ENCODE measurements at regions not wholly inside any gene's neighbourhood (a gene's known extent, or its start where the extent isn't known, plus 50 kb on each side); places are given as distances from the start of the nearest gene placed in this dataset.
"Not testable (repeated sequence)": the region's sequence is repeated elsewhere in the genome, so short reads cannot be mapped to it uniquely, and the experiment has no call there.

- DNase-seq (ENCODE audit: low read depth): no peak
Measured at GRCh38 chr13:58625703-58626389, 994.3 kb downstream of the PCDH17 start.

GRCh38 chr13:58630794-58631193 lies 999.2 kb downstream of the PCDH17 start:
- DNase-seq (ENCODE audit: low read depth): no peak

DNA sequence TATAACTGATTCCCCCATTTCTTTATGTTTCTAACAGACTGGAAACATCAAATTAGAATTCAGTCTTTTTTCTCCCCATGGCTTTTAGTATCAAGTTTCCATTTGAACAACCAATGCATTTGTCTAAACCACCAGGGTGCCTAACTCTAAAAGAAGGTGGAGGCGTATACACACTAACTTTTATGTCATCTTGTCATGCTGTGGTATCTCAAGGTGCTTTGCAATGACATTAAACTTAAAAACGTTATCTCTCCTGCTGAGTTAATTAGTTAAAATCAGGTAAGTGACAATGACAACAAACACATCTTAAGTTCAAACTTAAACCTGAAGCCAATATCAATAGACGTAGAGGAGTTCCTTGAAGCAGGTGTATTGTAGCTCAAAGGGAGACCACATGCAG lies 1001.7 kb downstream of the PCDH17 start:
- no peak for DNase-seq (ENCODE audit: low read depth)

GRCh38 chr13:58655086-58655485 lies 1023.5 kb downstream of the PCDH17 start:
- DNase-seq (ENCODE audit: low read depth): no peak

- DNase-seq (ENCODE audit: low read depth): no peak
Measured at GRCh38 chr13:58660826-58661225, 1029.3 kb downstream of the PCDH17 start.

DNA sequence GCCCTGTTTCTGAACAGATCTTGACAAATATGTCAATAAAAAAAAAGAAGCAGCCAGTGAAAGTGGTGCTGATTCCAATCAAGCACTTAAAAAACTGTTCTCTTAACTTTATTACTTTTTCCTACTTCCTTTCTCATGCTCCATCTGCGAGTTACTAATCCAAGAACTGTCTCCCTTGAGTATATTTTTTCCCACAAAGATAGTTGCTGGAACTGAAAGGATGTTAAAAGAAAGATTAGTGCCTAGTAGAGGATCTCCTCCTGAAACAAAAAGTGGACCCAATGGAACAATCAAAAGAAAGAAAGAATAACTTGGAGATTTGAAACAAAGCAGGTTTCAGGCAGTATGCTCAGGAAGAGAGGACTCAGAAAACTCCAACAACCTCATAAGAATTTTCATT lies 1034.8 kb downstream of the PCDH17 start:
- DNase-seq (ENCODE audit: low read depth): no peak

DNA sequence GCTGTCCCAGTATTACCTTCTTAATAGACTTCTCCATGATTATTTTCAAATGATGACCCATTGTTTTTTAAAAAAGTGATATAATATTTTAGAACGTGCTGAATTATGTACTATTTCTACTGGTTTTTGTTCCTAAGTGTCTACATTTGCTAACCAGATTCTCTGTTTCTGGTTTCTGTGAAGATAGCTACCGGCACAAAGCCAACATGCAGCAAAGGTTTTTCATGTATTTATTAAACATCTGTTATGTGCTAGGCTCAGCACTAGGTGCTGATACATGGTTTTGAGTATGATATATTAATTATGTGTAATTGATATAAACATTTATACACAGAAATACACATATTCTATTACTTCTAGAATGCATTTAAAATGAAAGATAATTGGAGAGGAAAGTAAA lies 1035.6 kb downstream of the PCDH17 start:
- DNase-seq (ENCODE audit: low read depth): no peak

GRCh38 chr13:58680115-58680514 lies 1048.6 kb downstream of the PCDH17 start:
- no peak for DNase-seq (ENCODE audit: low read depth)

GRCh38 chr13:58682616-58683015 lies 1051.1 kb downstream of the PCDH17 start:
- no peak for DNase-seq (ENCODE audit: low read depth)

GRCh38 chr13:58687148-58687547 lies 1055.6 kb downstream of the PCDH17 start:
- no peak for DNase-seq (ENCODE audit: low read depth)

- DNase-seq (ENCODE audit: low read depth): no peak
Measured at GRCh38 chr13:58698531-58698930, 1067.0 kb downstream of the PCDH17 start.

- no peak for DNase-seq (ENCODE audit: low read depth)
Measured at GRCh38 chr13:58704953-58705352, 1073.4 kb downstream of the PCDH17 start.

GRCh38 chr13:58706421-58706820 lies 1074.9 kb downstream of the PCDH17 start:
- DNase-seq (ENCODE audit: low read depth): no peak

DNA sequence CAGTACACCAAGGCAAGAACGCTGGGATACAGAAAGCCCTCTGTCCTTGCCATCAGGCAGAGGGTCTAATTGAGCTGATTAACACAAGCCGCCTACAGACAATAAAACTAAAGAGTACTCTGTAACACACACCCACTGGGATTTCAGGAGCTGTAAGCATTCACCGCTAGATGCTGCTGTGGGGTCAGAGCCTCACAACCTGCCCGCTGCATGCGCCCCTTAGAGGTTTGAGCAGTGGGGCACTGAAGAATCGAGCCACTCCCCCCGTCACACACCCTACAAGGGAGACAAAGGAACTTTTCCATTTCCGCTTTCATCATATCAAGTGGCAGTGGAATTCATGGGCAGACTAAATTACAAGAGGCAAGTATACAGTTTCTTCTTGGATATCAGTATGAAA lies 1080.6 kb downstream of the PCDH17 start:
- DNase-seq (ENCODE audit: low read depth): no peak

DNA sequence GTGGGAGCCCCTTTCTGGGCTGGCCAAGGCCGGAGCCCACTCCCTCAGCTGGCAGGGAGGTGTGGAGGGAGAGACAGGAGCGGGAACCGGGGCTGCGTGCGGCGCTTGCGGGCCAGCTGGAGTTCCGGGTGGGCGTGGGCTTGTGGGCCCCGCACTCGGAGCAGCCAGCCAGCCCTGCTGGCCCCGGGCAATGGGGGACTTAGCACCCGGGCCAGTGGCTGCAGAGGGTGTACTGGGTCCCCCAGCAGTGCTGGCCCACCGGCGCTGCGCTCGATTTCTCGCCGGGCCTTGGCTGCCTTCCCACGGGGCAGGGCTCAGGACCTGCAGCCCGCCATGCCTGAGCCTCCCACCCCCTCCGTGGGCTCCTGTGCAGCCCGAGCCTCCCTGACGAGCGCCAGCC lies 1082.5 kb downstream of the PCDH17 start:
- not testable (repeated sequence) for DNase-seq (ENCODE audit: low read depth)

DNA sequence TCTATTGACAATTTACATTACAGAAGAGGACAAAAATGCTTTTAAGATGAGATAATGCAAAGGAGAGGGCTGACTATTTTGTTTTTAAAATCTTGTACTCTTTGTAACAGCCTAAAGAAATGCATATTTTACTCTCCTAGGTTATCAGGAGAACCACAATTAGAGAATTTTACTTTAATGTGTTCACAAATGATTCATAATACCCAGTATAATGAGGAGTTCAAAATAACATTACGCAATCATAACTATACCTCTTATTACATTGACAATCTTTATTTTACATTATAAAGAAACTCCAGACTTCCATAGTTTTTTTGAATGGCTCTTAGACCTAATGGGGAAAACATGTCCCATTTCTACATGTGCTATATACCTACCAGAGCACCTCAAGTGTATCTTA lies 1089.7 kb downstream of the PCDH17 start:
- no peak for DNase-seq (ENCODE audit: low read depth)

DNA sequence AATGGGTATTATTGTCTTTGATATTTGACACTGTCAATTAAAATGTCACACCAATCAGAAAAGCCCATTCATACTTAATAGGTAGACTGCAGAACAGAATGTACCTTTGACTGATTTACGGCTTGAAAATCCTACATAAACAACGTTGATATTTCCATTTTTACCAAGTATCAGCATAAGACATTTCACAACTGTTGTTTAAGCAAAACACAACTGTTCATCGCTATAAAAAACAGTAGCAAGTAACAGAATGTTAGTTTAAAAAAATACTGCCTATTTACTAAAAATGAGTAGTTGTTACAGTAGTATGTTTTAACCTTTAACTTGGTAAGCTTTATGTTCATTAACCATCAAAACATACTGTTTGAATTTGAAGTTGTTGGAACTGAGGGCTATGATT lies 1096.6 kb downstream of the PCDH17 start:
- no peak for DNase-seq (ENCODE audit: low read depth)

DNA sequence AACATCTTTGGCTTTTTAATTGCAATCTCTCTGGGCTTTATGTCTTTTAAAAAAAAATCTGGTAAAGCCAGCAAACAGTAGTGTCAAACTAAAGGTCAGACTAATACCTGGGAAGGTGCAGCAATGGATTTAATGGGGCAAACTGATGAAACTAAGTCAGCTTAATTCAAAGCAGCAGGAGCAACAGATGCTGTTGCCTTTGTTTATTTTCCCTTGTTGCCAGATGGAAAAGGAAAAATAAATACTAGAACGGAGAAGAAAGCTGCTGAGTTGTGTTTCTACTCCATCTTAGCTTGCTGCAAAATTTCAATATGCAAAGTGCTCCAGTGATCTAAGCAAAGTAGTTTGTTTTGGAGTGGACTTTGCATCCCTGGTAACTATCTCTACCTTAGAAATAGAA lies 1097.8 kb downstream of the PCDH17 start:
- DNase-seq (ENCODE audit: low read depth): no peak

- DNase-seq (ENCODE audit: low read depth): no peak
Measured at GRCh38 chr13:58744686-58745085, 1113.1 kb downstream of the PCDH17 start.

DNA sequence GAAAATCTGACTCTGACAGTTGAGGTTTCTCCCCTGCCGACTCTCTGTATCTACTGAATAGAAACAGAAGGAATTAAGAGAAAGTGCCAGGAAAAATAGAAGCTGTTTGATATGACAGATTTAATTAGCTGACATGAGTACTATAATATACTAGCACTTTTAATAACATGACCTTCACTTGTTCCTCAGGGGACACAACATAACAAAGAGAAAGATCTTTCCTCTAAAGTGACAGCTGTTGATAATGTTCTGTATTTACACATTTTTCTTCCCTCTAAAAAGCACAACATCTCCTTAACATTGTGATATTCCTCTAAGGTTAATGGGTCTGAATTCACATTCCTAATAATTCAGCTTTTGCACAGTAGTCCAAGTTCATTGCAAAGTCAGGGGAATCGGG lies 1136.0 kb downstream of the PCDH17 start:
- no peak for DNase-seq (ENCODE audit: low read depth)

- no peak for DNase-seq (ENCODE audit: low read depth)
Measured at GRCh38 chr13:58773280-58773859, 1141.8 kb downstream of the PCDH17 start.

DNA sequence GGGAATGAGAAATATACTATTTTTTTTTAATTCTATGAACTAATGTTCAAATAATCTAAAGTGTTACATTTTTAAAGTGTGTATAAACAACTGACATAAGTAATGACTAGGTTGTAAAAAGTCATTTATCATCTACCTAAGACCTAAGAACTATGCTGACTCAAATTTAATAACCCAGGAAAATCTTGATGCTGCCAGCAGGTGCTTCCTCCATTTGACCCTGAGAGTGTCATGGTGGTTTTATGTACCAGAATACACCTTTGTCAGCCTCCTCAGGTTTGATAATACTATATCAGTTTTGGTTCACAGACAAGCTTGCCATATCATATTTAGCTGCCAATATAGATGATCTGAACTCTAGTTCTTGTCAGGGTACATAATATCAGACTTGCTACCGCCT lies 1151.2 kb downstream of the PCDH17 start:
- DNase-seq (ENCODE audit: low read depth): no peak

DNA sequence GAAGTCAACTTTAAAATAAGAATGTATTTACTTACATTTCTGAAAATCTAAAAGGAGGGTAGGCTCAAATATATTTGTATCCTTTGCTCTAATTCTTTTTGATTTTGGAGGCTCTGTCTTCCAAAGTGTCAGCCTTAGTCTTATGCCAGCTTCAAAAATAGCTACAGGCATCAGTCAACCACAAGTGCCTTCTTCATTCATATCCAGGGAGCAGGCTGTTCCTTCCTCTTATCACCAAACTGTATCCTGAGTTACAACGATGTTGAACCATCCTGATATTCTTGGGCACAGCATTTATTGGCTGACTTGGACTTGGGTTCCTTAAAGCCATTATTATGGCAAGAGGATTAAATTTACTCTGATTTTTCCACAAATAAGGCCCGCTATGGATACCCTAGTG lies 1161.3 kb downstream of the PCDH17 start:
- DNase-seq (ENCODE audit: low read depth): no peak

DNA sequence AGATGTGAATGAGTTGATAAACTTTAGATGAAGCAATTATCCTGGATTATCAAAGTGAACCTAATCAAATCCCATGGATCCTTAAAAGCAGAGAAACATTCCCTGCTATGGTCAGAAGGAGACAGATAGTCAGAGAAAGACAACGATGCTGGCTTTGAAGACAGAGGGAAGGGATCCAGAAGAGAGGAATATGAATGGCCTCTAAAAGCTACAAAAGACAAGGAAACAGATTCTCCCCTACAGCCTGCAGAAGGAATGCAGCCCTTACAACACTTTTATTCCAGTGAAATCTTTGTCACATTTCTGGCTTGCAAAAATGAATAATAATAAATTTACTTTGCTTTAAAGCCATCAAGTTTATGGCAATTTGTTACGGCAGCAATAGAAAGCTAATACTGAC lies 1164.2 kb downstream of the PCDH17 start:
- DNase-seq (ENCODE audit: low read depth): no peak

Data from GM04504 (cell line).